Neural progenitor cell (in vitro differentiated cells): ENCODE measurements at regions not wholly inside any gene's neighbourhood (a gene's known extent, or its start where the extent isn't known, plus 50 kb on each side); places are given as distances from the start of the nearest gene placed in this dataset.

ENCODE experiments used
- DNase-seq: peaks from one replicate; pipeline ENCODE4 v3.0.0-alpha.2; 2016; ENCODE audit warnings: low spot score
- H2AFZ ChIP-seq: fragments of 200-600 bp; sonication (generic); replicated peaks from 2 replicates; pipeline ENCODE4 v1.6.1; 2016; ENCODE audit warnings: antibody characterized with exemption
- H3F3A ChIP-seq: fragments of 200-600 bp; sonication (generic); 2 replicates; pipeline ENCODE4 v1.6.1; 2016; ENCODE audit warnings: antibody characterized with exemption, low read depth
- H3K27ac ChIP-seq: fragments of 200-600 bp; sonication (generic); 2 replicates; pipeline ENCODE4 v1.5.1; 2016; ENCODE audit warnings: mild to moderate bottlenecking
- H3K27me3 ChIP-seq: fragments of 200-600 bp; sonication (generic); 2 replicates; pipeline ENCODE4 v1.6.1; 2016; ENCODE audit warnings: mild to moderate bottlenecking, moderate library complexity
- H3K36me3 ChIP-seq: fragments of 200-600 bp; sonication (generic); 2 replicates; pipeline ENCODE4 v1.5.1; 2016
- H3K4me1 ChIP-seq: fragments of 200-600 bp; sonication (generic); 2 replicates; pipeline ENCODE4 v1.6.1; 2016; ENCODE audit warnings: mixed run types
- H3K4me2 ChIP-seq: fragments of 200-600 bp; sonication (generic); 2 replicates; pipeline ENCODE4 v1.6.1; 2016
- H3K4me3 ChIP-seq: fragments of 200-600 bp; sonication (generic); 2 replicates; pipeline ENCODE4 v1.5.1; 2016
- H3K79me2 ChIP-seq: fragments of 200-600 bp; sonication (generic); 2 replicates; pipeline ENCODE4 v1.6.1; 2016; ENCODE audit warnings: low read depth
- H3K9ac ChIP-seq: fragments of 200-600 bp; sonication (generic); 2 replicates; pipeline ENCODE4 v1.6.1; 2016
- H3K9me3 ChIP-seq: fragments of 200-600 bp; sonication (generic); 2 replicates; pipeline ENCODE4 v1.5.1; 2016; ENCODE audit warnings: low read depth
- H4K20me1 ChIP-seq: fragments of 200-600 bp; sonication (generic); 2 replicates; pipeline ENCODE4 v1.6.1; 2016; ENCODE audit warnings: low read depth
- H3K27ac Mint-ChIP-seq: 3 replicates; pipeline ENCODE4 v1.8.0; 2021; ENCODE audit warnings: mixed read lengths
- H3K27me3 Mint-ChIP-seq: 2 replicates; pipeline ENCODE4 v1.8.0; 2022; ENCODE audit warnings: low read depth, mild to moderate bottlenecking, inconsistent platforms, moderate library complexity, mixed read lengths; ENCODE audit not compliant: insufficient read depth
- H3K36me3 Mint-ChIP-seq: 3 replicates; pipeline ENCODE4 v1.8.0; 2021; ENCODE audit warnings: mixed read lengths
- H3K4me1 Mint-ChIP-seq: 3 replicates; pipeline ENCODE4 v1.8.0; 2021; ENCODE audit warnings: mixed read lengths
- H3K4me3 Mint-ChIP-seq: 3 replicates; pipeline ENCODE4 v1.8.0; 2021; ENCODE audit warnings: mild to moderate bottlenecking, moderate library complexity, mixed read lengths
- H3K9me3 Mint-ChIP-seq: 3 replicates; pipeline ENCODE4 v1.8.0; 2020; ENCODE audit warnings: mixed read lengths
- CTCF ChIP-seq: fragments of 200-600 bp; sonication (generic); IDR thresholded peaks from 2 replicates; pipeline ENCODE4 v1.5.1; 2017; ENCODE audit warnings: antibody characterized with exemption, mild to moderate bottlenecking
- EZH2 ChIP-seq: fragments of 200-600 bp; sonication (generic); IDR thresholded peaks from 2 replicates; pipeline ENCODE4 v1.6.1; 2017; ENCODE audit warnings: antibody characterized with exemption, mild to moderate bottlenecking, moderate library complexity
- EZH2phosphoT487 ChIP-seq: fragments of 200-600 bp; sonication (generic); IDR thresholded peaks from 2 replicates; pipeline ENCODE4 v1.6.1; 2017; ENCODE audit warnings: antibody characterized with exemption

- Histone ChIP-seq H3K4me2 (no peak overlapping the region), H4K20me1 (no peaks in the 10 kb centered on the region), H3K36me3 (no peaks in the 10 kb centered on the region), H3K9ac (no peak overlapping the region), H3F3A (no peaks in the 10 kb centered on the region), H3K27me3 (no peaks in the 10 kb centered on the region), H3K4me3 (no peak overlapping the region), H3K9me3 (no peaks in the 10 kb centered on the region), H2AFZ (no peak overlapping the region), H3K4me1 (no peaks in the 10 kb centered on the region), H3K79me2 (no peaks in the 10 kb centered on the region), H3K27ac (no peak overlapping the region)
- Mint-ChIP-seq H3K36me3 (no peaks in the 10 kb centered on the region), H3K27ac (no peak overlapping the region), H3K4me3 (no peak overlapping the region), H3K4me1 (no peaks in the 10 kb centered on the region), H3K27me3 (peaks cover 7% of the 10 kb centered on the region), H3K9me3 (no peaks in the 10 kb centered on the region)
- no peak for TF ChIP-seq EZH2phosphoT487
- TF ChIP-seq CTCF: no peak
- TF ChIP-seq EZH2: no peak
- DNase-seq: no peak
These were observed 259.3 kb downstream of the TTC32 start for GRCh38 chr2:19642501-19642900.

- H3K79me2 ChIP-seq: no peaks in the 10 kb centered on the region
- Mint-ChIP-seq H3K9me3 (no peaks in the 10 kb centered on the region), H3K27ac (no peak overlapping the region), H3K4me1 (no peaks in the 10 kb centered on the region), H3K36me3 (no peaks in the 10 kb centered on the region), H3K27me3 (peaks cover 7% of the 10 kb centered on the region), H3K4me3 (no peak overlapping the region)
- no peaks in the 10 kb centered on the region for H3K4me1 ChIP-seq
- H3F3A ChIP-seq: no peaks in the 10 kb centered on the region
- no peak overlapping the region for H3K4me2 ChIP-seq
- no peak overlapping the region for H2AFZ ChIP-seq
- H3K4me3 ChIP-seq: no peak overlapping the region
- no peaks in the 10 kb centered on the region for H4K20me1 ChIP-seq
- no peaks in the 10 kb centered on the region for H3K27me3 ChIP-seq
- DNase-seq: no peak
- no peaks in the 10 kb centered on the region for H3K9me3 ChIP-seq
- H3K27ac ChIP-seq: no peak overlapping the region
- no peak for TF ChIP-seq EZH2phosphoT487
- no peak for TF ChIP-seq CTCF
- TF ChIP-seq EZH2: no peak
- H3K36me3 ChIP-seq: no peaks in the 10 kb centered on the region
- H3K9ac ChIP-seq: no peak overlapping the region
These were observed 265.8 kb downstream of the TTC32 start for GRCh38 chr2:19635951-19636510.

- Histone ChIP-seq H3K4me3 (no peak overlapping the region), H3F3A (no peaks in the 10 kb centered on the region), H3K36me3 (no peaks in the 10 kb centered on the region), H3K9ac (no peak overlapping the region), H3K4me1 (no peaks in the 10 kb centered on the region), H3K27ac (no peak overlapping the region), H3K79me2 (no peaks in the 10 kb centered on the region), H4K20me1 (no peaks in the 10 kb centered on the region), H2AFZ (no peak overlapping the region), H3K4me2 (no peak overlapping the region), H3K27me3 (no peaks in the 10 kb centered on the region), H3K9me3 (no peaks in the 10 kb centered on the region)
- TF ChIP-seq EZH2phosphoT487 (no peak), CTCF (no peak), EZH2 (no peak)
- Mint-ChIP-seq H3K27ac (no peak overlapping the region), H3K9me3 (no peaks in the 10 kb centered on the region), H3K4me3 (no peak overlapping the region), H3K27me3 (peaks cover 2% of the 10 kb centered on the region), H3K36me3 (no peaks in the 10 kb centered on the region), H3K4me1 (no peaks in the 10 kb centered on the region)
- DNase-seq: no peak
These were observed 269.3 kb downstream of the TTC32 start for GRCh38 chr2:19632403-19632991.
